ENCODE measurements at regions not wholly inside any gene's neighbourhood (a gene's known extent, or its start where the extent isn't known, plus 50 kb on each side); places are given as distances from the start of the nearest gene placed in this dataset.

DNA sequence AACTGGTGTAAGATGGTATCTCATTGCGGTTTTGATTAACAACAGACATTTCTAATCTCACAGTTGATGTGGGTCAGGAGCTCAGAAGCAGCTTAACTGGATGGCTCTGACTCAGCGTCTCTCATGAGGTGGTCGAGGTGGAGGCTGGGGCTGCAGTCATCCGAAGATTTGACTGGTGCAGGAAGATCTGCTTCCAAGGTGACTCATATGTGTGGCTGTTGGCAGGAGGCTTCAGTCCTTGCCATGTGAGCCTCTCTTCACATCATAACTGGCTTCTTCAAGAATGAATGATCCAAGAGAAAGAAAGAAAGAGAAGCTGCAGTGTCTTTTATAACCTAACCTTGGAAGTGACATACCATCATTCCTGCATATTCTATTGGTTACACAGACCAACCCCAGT is 376.1 kb downstream of the SEC14L1 start:
- WGBS, 2 donors = 82 to 86% methylated on average over 4 of the region's 4 CpGs

DNA sequence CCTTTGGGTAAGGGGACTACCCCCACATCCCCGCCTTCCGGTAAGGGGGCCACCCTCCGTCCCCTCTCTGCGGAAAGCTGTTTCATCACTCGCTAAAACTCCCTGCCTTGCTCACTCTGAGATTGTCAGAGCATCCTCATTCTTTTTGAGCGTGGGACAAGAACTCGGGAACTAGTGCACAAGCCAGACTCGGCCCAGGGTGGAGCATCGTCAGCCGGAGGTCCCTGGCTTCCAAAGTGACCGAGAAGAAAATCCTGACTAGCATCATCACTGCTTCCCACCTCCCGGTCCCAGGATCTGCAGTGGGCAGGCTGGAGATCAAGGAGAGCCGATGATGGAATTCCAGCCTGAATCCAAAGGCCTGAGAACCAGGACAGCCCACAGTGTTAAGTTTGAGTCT is 380.3 kb downstream of the SEC14L1 start:
- 96% methylated on average over 13 of the region's 13 CpGs for WGBS, 2 donors
- DNase-seq (peak in 1 of 2 donors; percentile 37), ATAC-seq (ENCODE audit: low FRiP score) (no peak)
- Histone ChIP-seq H3K27me3 (ENCODE audit: control insufficient read depth in 1 of 2, insufficient read depth in 2 of 2, low read length in 1 of 2) (no peaks in the 10 kb centered on the region), H3K9me3 (ENCODE audit: control insufficient read depth, low read length) (no peaks in the 10 kb centered on the region), H3K36me3 (ENCODE audit: control insufficient read depth in 1 of 2, insufficient read depth in 2 of 2, low read length in 1 of 2) (no peaks in the 10 kb centered on the region), H3K27ac (ENCODE audit: low read depth in 1 of 2, low read length in 2 of 2) (no peak overlapping the region), H3K4me3 (ENCODE audit: low read length in 2 of 2) (no peak overlapping the region), H3K4me1 (ENCODE audit: control insufficient read depth in 1 of 2, insufficient read depth in 2 of 2, low read length in 2 of 2) (no peaks in the 10 kb centered on the region)
- intact Hi-C loops (cut with DNase I) = no loop called here

More for the DNA sequence above, 376.1 kb downstream of the SEC14L1 start:
- no peaks in the 10 kb centered on the region for H3K27me3 ChIP-seq (ENCODE audit: control insufficient read depth in 1 of 2, insufficient read depth in 2 of 2, low read length in 1 of 2)
- DNase-seq = peak in 1 of 2 donors; percentile 23
- ATAC-seq (ENCODE audit: low FRiP score) = no peak
- no peaks in the 10 kb centered on the region for H3K4me1 ChIP-seq (ENCODE audit: control insufficient read depth in 1 of 2, insufficient read depth in 2 of 2, low read length in 2 of 2)
- no peaks in the 10 kb centered on the region for H3K36me3 ChIP-seq (ENCODE audit: control insufficient read depth in 1 of 2, insufficient read depth in 2 of 2, low read length in 1 of 2)
- H3K4me3 ChIP-seq (ENCODE audit: low read length in 2 of 2) = no peak overlapping the region
- no peak overlapping the region for H3K27ac ChIP-seq (ENCODE audit: low read depth in 1 of 2, low read length in 2 of 2)
- no peaks in the 10 kb centered on the region for H3K9me3 ChIP-seq (ENCODE audit: control insufficient read depth, low read length)
- intact Hi-C loops (cut with DNase I) = no loop called here

DNA sequence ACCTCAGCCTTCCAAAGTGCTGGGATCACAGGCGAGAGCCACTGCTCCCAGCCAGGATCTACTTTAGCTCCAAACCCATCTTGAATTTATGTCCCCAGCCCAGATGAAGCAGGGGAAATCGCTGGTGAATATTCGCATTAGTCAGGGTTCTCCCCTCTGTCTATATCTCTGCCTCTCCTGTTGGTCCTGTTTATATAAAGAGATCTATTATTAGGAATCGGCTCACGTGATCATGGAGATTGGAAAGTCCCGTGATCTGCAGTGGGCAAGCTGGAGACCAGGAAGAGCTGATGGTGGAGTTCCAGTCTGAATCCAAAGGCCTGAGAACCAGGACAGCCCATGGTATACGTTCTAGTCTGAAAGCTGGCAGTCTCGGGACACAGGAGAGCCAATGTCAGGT is 382.8 kb downstream of the SEC14L1 start:
- Histone ChIP-seq H3K27me3 (ENCODE audit: control insufficient read depth in 1 of 2, insufficient read depth in 2 of 2, low read length in 1 of 2) (no peaks in the 10 kb centered on the region), H3K9me3 (ENCODE audit: control insufficient read depth, low read length) (no peaks in the 10 kb centered on the region), H3K36me3 (ENCODE audit: control insufficient read depth in 1 of 2, insufficient read depth in 2 of 2, low read length in 1 of 2) (no peaks in the 10 kb centered on the region), H3K4me3 (ENCODE audit: low read length in 2 of 2) (no peak overlapping the region), H3K27ac (ENCODE audit: low read depth in 1 of 2, low read length in 2 of 2) (no peak overlapping the region), H3K4me1 (ENCODE audit: control insufficient read depth in 1 of 2, insufficient read depth in 2 of 2, low read length in 2 of 2) (no peaks in the 10 kb centered on the region)
- ATAC-seq (ENCODE audit: low FRiP score) (no peak), DNase-seq (peak in 1 of 2 donors; percentile 17)
- WGBS, 2 donors = 83 to 85% methylated on average over 8 of the region's 8 CpGs
- intact Hi-C loops (cut with DNase I) = no loop called here

DNA sequence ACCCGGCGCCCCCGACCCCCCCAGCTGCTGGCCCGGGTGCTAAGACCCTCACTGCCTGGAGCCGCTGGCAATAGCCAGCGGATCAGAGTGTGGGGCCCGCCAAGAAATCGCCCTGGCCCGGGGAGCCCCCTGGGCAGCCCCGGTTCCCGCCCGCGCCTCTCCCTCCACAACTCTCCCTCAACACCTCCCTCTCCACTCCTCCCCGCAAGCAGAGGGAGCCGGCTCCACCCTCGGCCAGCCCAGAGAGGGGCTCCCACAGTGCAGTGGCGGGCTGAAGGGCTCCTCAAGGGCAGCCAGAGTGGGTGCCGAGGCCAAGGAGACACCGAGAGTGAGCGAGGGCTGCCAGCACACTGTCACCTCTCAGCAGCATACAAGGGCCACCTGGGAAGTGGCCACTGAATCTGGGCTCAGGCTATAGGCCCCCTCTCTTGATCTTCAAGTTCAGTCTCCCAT is 385.5 kb downstream of the SEC14L1 start:
- H3K9me3 ChIP-seq (ENCODE audit: control insufficient read depth, low read length) = no peaks in the 10 kb centered on the region
- H3K27ac ChIP-seq (ENCODE audit: low read depth in 1 of 2, low read length in 2 of 2) = no peak overlapping the region
- H3K27me3 ChIP-seq (ENCODE audit: control insufficient read depth in 1 of 2, insufficient read depth in 2 of 2, low read length in 1 of 2) = no peaks in the 10 kb centered on the region
- intact Hi-C loops (cut with DNase I) = no loop called here
- peak in 1 of 2 donors; percentile 64 for DNase-seq
- no peak for ATAC-seq (ENCODE audit: low FRiP score)
- H3K4me1 ChIP-seq (ENCODE audit: control insufficient read depth in 1 of 2, insufficient read depth in 2 of 2, low read length in 2 of 2) = no peaks in the 10 kb centered on the region
- H3K36me3 ChIP-seq (ENCODE audit: control insufficient read depth in 1 of 2, insufficient read depth in 2 of 2, low read length in 1 of 2) = no peaks in the 10 kb centered on the region
- WGBS, 2 donors = 96 to 97% methylated on average over 12 to 20 of the region's 20 CpGs
- H3K4me3 ChIP-seq (ENCODE audit: low read length in 2 of 2) = no peak overlapping the region

DNA sequence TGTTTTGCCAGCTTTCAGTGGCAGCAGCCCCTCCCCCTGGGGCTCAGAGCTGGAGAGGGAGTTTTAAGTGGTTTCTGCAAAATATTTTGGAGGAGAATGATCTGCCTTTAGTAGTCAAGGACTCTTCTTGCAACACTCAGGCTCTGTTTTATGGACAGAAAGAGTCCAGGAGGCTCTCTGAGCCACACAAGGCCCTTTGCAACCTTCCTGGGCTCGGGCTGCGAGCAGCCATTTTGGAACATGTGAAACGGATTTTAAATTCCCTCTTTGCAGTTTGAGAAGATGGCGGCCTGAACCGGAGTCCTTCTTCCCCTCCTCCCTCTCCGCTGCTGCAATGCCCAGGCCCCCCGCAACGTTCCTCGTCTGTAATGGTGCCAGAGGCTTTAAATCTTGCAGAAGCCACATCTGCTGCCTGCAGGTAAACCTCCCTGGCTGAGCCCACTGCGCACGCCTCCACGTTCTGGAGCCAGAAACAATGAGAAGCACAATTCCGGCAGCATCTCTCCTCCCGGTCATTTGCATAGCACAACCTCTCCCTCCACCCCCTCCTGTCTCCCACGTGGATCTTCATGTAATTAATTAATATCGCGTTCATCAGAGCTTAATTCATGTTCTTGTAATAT is 386.1 kb downstream of the SEC14L1 start:
- H3K4me1 ChIP-seq (ENCODE audit: control insufficient read depth in 1 of 2, insufficient read depth in 2 of 2, low read length in 2 of 2) = no peaks in the 10 kb centered on the region
- no peak overlapping the region for H3K27ac ChIP-seq (ENCODE audit: low read depth in 1 of 2, low read length in 2 of 2)
- WGBS, 2 donors = 93% methylated on average over 17 of the region's 17 CpGs
- H3K27me3 ChIP-seq (ENCODE audit: control insufficient read depth in 1 of 2, insufficient read depth in 2 of 2, low read length in 1 of 2) = no peaks in the 10 kb centered on the region
- H3K36me3 ChIP-seq (ENCODE audit: control insufficient read depth in 1 of 2, insufficient read depth in 2 of 2, low read length in 1 of 2) = no peaks in the 10 kb centered on the region
- ATAC-seq (ENCODE audit: low FRiP score) = no peak
- peak in 1 of 2 donors; percentile 41 for DNase-seq
- intact Hi-C loops (cut with DNase I) = no loop called here
- no peak overlapping the region for H3K4me3 ChIP-seq (ENCODE audit: low read length in 2 of 2)
- no peaks in the 10 kb centered on the region for H3K9me3 ChIP-seq (ENCODE audit: control insufficient read depth, low read length)

DNA sequence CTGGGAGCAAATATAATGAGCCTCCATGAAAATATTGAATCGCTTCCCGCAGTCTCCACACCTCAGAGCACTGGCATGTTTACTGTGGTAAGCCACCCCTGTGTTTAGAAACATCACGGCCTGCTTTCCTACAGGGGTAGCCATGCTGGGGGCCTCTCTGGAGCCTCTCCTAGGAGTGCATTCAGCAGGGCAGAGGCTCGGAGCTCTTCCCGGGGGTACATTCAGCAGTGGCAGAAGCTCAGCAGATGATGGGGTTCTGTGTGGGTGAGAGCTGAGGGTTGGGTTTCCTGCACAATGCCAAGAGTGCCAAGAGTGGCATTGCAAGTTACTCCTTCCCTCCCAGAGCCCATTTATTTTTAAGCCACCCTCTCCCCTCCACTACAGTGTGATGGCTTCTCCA is 386.6 kb downstream of the SEC14L1 start:
- Histone ChIP-seq H3K4me1 (ENCODE audit: control insufficient read depth in 1 of 2, insufficient read depth in 2 of 2, low read length in 2 of 2) (no peaks in the 10 kb centered on the region), H3K4me3 (ENCODE audit: low read length in 2 of 2) (no peak overlapping the region), H3K27me3 (ENCODE audit: control insufficient read depth in 1 of 2, insufficient read depth in 2 of 2, low read length in 1 of 2) (no peaks in the 10 kb centered on the region), H3K9me3 (ENCODE audit: control insufficient read depth, low read length) (no peaks in the 10 kb centered on the region), H3K36me3 (ENCODE audit: control insufficient read depth in 1 of 2, insufficient read depth in 2 of 2, low read length in 1 of 2) (no peaks in the 10 kb centered on the region), H3K27ac (ENCODE audit: low read depth in 1 of 2, low read length in 2 of 2) (no peak overlapping the region)
- 94 to 96% methylated on average over 5 of the region's 5 CpGs for WGBS, 2 donors
- intact Hi-C loops (cut with DNase I) = no loop called here
- ATAC-seq (ENCODE audit: low FRiP score) = no peak
- DNase-seq = peak in 1 of 2 donors; percentile 19

DNA sequence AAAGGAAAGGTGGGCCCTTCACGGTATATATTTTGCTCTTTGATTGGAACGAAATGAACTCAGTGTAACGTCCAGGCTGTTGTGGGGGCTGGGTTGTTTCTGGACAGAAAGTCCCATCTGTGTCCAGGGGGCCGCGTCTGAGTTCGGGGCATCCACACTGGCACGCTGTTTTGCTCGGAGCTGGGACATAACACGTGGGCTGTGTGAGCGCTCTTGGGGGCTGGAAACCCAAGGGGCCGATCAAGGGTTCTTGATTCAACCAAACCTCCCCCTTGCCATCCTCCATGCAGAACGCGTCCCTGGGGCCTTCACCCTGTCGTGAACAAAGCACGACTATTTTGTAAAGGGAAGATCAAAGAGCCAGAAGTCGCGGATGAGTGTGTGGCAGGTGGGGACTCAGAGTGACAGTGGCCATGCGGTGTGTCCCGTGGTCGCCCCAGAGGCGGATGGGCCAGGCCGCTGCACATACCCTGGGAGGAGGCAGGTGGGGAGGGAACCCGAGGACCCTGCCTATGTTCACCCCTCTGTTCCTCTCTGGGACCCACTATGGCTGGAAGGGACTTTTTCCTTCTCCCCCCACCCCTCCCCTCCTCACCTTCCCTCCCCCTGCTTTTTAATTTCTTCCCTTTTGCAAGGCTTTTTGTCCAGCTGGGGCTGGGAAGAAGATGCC is 387.2 kb downstream of the SEC14L1 start:
- H3K27me3 ChIP-seq (ENCODE audit: control insufficient read depth in 1 of 2, insufficient read depth in 2 of 2, low read length in 1 of 2) = no peaks in the 10 kb centered on the region
- intact Hi-C loops (cut with DNase I) = no loop called here
- no peaks in the 10 kb centered on the region for H3K36me3 ChIP-seq (ENCODE audit: control insufficient read depth in 1 of 2, insufficient read depth in 2 of 2, low read length in 1 of 2)
- peak in 1 of 2 donors; percentile 62 for DNase-seq
- no peaks in the 10 kb centered on the region for H3K9me3 ChIP-seq (ENCODE audit: control insufficient read depth, low read length)
- ATAC-seq (ENCODE audit: low FRiP score) = no peak
- 66% methylated on average over 22 to 23 of the region's 23 CpGs for WGBS, 2 donors
- H3K4me1 ChIP-seq (ENCODE audit: control insufficient read depth in 1 of 2, insufficient read depth in 2 of 2, low read length in 2 of 2) = no peaks in the 10 kb centered on the region
- H3K4me3 ChIP-seq (ENCODE audit: low read length in 2 of 2) = no peak overlapping the region
- no peak overlapping the region for H3K27ac ChIP-seq (ENCODE audit: low read depth in 1 of 2, low read length in 2 of 2)

- H3K27ac ChIP-seq (ENCODE audit: low read depth in 1 of 2, low read length in 2 of 2) = no peak overlapping the region
- peak in 1 of 2 donors; percentile 73 for DNase-seq
- H3K4me3 ChIP-seq (ENCODE audit: low read length in 2 of 2) = no peak overlapping the region
- 2% methylated on average over 58 to 66 of the region's 66 CpGs for WGBS, 2 donors
- H3K27me3 ChIP-seq (ENCODE audit: control insufficient read depth in 1 of 2, insufficient read depth in 2 of 2, low read length in 1 of 2) = no peaks in the 10 kb centered on the region
- H3K4me1 ChIP-seq (ENCODE audit: control insufficient read depth in 1 of 2, insufficient read depth in 2 of 2, low read length in 2 of 2) = no peaks in the 10 kb centered on the region
- H3K9me3 ChIP-seq (ENCODE audit: control insufficient read depth, low read length) = no peaks in the 10 kb centered on the region
- no peaks in the 10 kb centered on the region for H3K36me3 ChIP-seq (ENCODE audit: control insufficient read depth in 1 of 2, insufficient read depth in 2 of 2, low read length in 1 of 2)
- intact Hi-C loops (cut with DNase I) = no loop called here
- ATAC-seq (ENCODE audit: low FRiP score) = peak; percentile 39
These were observed 388.0 kb downstream of the SEC14L1 start for GRCh38 chr17:77528516-77529327.
